GM12872 (cell line): ENCODE measurements at regions not wholly inside any gene's neighbourhood (a gene's known extent, or its start where the extent isn't known, plus 50 kb on each side); places are given as distances from the start of the nearest gene placed in this dataset.

Source experiments
- TF ChIP-seq, protein P1 (sequence below): IDR thresholded peaks from 3 replicates; pipeline ENCODE4 v1.5.1; 2011; ENCODE audit warnings: low read depth, mild to moderate bottlenecking, low read length, moderate library complexity; ENCODE audit not compliant: insufficient read depth

DNA sequence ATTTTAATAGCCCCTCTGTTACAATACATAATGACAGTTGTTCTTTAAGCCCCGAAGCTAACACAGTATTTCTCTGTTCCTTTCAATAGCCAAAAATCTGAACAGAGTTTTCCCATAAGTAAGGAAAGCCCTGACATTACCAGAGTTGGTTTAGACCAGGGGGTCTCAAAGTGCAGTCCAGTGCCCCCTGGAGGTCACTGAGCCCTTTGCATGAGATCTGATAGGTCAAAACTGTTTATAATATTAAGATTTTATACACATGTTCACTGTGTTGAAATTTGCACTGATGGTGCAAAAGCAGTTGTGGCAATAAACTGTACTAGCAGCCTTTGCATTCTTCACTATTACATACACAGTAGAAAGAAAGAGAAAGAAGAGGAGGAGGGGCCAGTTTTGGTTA lies 177.1 kb downstream of the SPANXN3 start:
- TF ChIP-seq, protein P1, sequence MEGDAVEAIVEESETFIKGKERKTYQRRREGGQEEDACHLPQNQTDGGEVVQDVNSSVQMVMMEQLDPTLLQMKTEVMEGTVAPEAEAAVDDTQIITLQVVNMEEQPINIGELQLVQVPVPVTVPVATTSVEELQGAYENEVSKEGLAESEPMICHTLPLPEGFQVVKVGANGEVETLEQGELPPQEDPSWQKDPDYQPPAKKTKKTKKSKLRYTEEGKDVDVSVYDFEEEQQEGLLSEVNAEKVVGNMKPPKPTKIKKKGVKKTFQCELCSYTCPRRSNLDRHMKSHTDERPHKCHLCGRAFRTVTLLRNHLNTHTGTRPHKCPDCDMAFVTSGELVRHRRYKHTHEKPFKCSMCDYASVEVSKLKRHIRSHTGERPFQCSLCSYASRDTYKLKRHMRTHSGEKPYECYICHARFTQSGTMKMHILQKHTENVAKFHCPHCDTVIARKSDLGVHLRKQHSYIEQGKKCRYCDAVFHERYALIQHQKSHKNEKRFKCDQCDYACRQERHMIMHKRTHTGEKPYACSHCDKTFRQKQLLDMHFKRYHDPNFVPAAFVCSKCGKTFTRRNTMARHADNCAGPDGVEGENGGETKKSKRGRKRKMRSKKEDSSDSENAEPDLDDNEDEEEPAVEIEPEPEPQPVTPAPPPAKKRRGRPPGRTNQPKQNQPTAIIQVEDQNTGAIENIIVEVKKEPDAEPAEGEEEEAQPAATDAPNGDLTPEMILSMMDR: no peak

GRCh38 chrX:143336261-143336660 lies 181.0 kb downstream of the SPANXN3 start:
- TF ChIP-seq, protein P1: no peak

GRCh38 chrX:143319526-143319925 lies 197.7 kb downstream of the SPANXN3 start:
- TF ChIP-seq, protein P1: no peak

- TF ChIP-seq, protein P1: no peak
Observed at GRCh38 chrX:143306991-143307937, 210.0 kb downstream of the SPANXN3 start.

DNA sequence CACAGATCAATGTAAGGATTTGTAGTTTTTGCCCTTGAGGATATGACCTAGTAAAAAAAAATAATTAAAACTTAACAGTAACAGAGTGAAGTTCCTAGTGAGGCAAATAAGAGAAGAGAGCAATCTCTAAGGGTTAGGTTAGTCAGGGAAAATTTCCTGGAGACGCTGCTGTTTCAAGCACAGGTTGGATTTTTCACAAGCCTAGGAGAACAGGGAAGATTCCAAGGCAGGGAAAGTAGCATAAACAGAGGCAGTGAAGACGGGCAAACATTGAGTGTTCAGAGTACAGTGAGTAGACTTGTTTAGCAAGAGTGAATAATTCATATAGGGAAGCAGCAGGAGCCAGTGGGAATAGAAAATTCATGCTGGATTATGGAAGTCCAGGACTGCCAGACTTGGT lies 212.8 kb downstream of the SPANXN3 start:
- TF ChIP-seq, protein P1: no peak

GRCh38 chrX:143304025-143304424 lies 213.2 kb downstream of the SPANXN3 start:
- TF ChIP-seq, protein P1: no peak

DNA sequence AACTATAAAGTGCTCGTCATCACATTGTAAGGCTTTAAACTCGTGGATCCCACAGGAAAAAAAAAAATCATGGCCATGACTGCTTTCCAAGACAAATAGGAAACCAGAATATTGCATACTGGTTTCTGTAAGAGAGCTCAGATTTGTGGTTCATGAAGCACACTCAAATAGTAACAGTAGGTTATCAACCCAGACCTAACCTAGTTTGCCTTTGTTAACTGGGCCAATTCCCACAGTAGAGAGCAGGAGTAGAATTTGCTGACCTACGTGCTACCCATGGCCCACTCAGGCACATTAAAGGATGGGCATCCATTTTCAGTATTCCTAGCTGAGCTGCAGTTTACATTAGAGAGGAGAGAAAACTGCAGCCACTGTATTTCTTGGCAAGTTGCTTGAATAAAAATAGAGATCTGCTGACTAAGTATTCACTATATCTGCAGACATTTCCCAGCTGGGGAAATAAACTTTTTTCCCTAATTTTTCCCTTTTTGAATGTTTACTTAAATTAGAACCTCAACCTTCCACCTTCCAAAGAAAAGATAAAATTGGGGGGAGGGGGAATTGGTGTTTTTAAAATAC lies 218.5 kb downstream of the SPANXN3 start:
- TF ChIP-seq, protein P1: no peak
